Chondrocyte (in vitro differentiated cells): ENCODE measurements at regions not wholly inside any gene's neighbourhood (a gene's known extent, or its start where the extent isn't known, plus 50 kb on each side); places are given as distances from the start of the nearest gene placed in this dataset.
A peak's percentile ranks its signal among the peaks of the same experiment; 100 is the strongest.

Source experiments
- DNase-seq: peaks from one replicate; pipeline ENCODE4 v3.0.0; 2021; ENCODE audit warnings: mixed read lengths, low spot score
- H3K27ac Mint-ChIP-seq: one replicate; pipeline ENCODE4 v1.8.0; 2021; ENCODE audit warnings: mild to moderate bottlenecking, moderate library complexity, mixed read lengths; ENCODE audit not compliant: unreplicated experiment
- H3K27me3 Mint-ChIP-seq: 2 replicates; pipeline ENCODE4 v1.8.0; 2021; ENCODE audit warnings: low read depth, mixed read lengths
- H3K36me3 Mint-ChIP-seq: 2 replicates; pipeline ENCODE4 v1.8.0; 2021; ENCODE audit warnings: low read depth, mixed read lengths
- H3K4me1 Mint-ChIP-seq: 2 replicates; pipeline ENCODE4 v1.8.0; 2021; ENCODE audit warnings: low read depth, mild to moderate bottlenecking, mixed read lengths
- H3K4me3 Mint-ChIP-seq: one replicate; pipeline ENCODE4 v1.8.0; 2021; ENCODE audit warnings: mild to moderate bottlenecking, moderate library complexity, mixed read lengths; ENCODE audit not compliant: unreplicated experiment
- H3K9me3 Mint-ChIP-seq: 2 replicates; pipeline ENCODE4 v1.8.0; 2021; ENCODE audit warnings: low read depth, mixed read lengths
- TF ChIP-seq, protein P1 (sequence below): fragments of 200-600 bp; sonication (generic); IDR thresholded peaks from 2 replicates; pipeline ENCODE4 v1.5.0; 2021; ENCODE audit warnings: antibody characterized with exemption, mild to moderate bottlenecking, moderate library complexity

GRCh38 chr5:174521449-174521848 lies 202.9 kb upstream of the MSX2 start:
- no peaks in the 10 kb centered on the region for H3K4me1 Mint-ChIP-seq
- H3K4me3 Mint-ChIP-seq, result no peak overlapping the region
- TF ChIP-seq, protein P1, sequence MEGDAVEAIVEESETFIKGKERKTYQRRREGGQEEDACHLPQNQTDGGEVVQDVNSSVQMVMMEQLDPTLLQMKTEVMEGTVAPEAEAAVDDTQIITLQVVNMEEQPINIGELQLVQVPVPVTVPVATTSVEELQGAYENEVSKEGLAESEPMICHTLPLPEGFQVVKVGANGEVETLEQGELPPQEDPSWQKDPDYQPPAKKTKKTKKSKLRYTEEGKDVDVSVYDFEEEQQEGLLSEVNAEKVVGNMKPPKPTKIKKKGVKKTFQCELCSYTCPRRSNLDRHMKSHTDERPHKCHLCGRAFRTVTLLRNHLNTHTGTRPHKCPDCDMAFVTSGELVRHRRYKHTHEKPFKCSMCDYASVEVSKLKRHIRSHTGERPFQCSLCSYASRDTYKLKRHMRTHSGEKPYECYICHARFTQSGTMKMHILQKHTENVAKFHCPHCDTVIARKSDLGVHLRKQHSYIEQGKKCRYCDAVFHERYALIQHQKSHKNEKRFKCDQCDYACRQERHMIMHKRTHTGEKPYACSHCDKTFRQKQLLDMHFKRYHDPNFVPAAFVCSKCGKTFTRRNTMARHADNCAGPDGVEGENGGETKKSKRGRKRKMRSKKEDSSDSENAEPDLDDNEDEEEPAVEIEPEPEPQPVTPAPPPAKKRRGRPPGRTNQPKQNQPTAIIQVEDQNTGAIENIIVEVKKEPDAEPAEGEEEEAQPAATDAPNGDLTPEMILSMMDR, result no peak
- no peak overlapping the region for H3K27ac Mint-ChIP-seq
- H3K27me3 Mint-ChIP-seq, result peaks cover 14% of the 10 kb centered on the region
- peaks cover 2% of the 10 kb centered on the region for H3K36me3 Mint-ChIP-seq
- no peak for DNase-seq
- H3K9me3 Mint-ChIP-seq, result peaks cover 5% of the 10 kb centered on the region

- Mint-ChIP-seq H3K4me1 (peaks cover 6% of the 10 kb centered on the region), H3K36me3 (no peaks in the 10 kb centered on the region), H3K27me3 (peaks cover 10% of the 10 kb centered on the region), H3K9me3 (no peaks in the 10 kb centered on the region), H3K27ac (no peak overlapping the region), H3K4me3 (no peak overlapping the region)
- TF ChIP-seq, protein P1, result no peak
- DNase-seq, result no peak
Observed at GRCh38 chr5:174522480-174523260, 201.7 kb upstream of the MSX2 start.

DNA sequence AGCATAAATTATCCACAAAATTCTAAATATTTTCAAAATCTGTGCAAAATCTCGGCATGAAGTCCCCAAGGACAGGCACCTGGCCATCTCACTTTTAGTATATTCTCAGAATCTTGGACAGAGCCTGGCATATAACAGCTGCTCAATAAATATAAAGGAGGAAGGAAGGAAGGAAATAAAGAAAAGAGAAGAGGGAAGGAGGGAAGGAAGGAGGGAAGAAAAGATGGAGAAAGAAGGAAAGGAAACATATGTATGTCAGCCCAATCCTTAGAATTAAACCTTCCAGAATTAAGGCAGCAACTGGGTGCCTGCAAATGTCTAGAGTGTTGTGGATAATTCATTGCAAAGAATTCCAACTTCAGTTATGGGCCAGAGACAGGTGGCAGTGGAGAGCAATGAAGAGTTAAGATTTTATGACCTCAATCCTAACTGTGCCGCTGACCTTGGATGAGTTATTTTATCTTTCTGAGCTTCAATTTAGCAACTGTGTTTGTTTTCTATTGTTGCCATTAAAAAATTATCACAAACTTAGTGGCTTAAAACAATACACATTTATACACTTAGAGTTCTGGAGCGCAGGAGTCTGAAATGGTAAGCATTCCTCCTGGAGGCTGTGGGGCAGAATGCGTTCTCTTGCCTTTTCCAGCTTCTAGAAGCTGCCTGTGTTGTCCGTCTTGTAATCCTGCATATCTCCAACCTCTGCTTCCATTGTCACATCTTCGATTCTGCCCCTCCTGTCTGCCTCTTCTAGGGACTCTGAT lies 200.9 kb upstream of the MSX2 start:
- Mint-ChIP-seq H3K4me3 (no peak overlapping the region), H3K4me1 (peaks cover 6% of the 10 kb centered on the region), H3K27me3 (peaks cover 10% of the 10 kb centered on the region), H3K9me3 (no peaks in the 10 kb centered on the region), H3K36me3 (no peaks in the 10 kb centered on the region), H3K27ac (no peak overlapping the region)
- no peak for DNase-seq
- TF ChIP-seq, protein P1, result peak; percentile 50

GRCh38 chr5:174524351-174524750 lies 200.0 kb upstream of the MSX2 start:
- Mint-ChIP-seq H3K27ac (no peak overlapping the region), H3K27me3 (peaks cover 10% of the 10 kb centered on the region), H3K36me3 (no peaks in the 10 kb centered on the region), H3K9me3 (no peaks in the 10 kb centered on the region), H3K4me3 (no peak overlapping the region), H3K4me1 (peaks cover 6% of the 10 kb centered on the region)
- TF ChIP-seq, protein P1, result no peak
- DNase-seq, result no peak

DNA sequence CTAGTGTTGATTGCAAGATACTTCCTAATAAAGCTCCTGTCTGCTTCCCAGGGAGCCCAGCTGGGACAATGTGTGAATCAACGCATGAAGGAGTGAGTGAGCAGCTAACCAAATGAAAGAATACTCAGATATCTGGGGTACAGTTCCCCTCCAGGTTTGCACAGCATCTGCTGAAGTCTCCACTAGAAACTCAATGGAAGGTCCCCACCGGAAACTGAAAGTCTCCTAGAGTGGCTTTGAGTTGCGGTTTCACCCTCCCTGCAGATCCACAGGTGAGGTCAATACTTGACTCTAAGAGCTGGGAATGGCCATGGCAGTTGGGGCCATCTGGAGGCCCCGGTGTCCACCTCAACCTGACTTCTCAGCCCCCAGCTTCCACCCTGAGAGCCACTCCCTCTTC lies 198.2 kb upstream of the MSX2 start:
- no peak overlapping the region for H3K4me3 Mint-ChIP-seq
- peaks cover 4% of the 10 kb centered on the region for H3K27me3 Mint-ChIP-seq
- no peak overlapping the region for H3K27ac Mint-ChIP-seq
- peaks cover 6% of the 10 kb centered on the region for H3K4me1 Mint-ChIP-seq
- TF ChIP-seq, protein P1, result no peak
- H3K36me3 Mint-ChIP-seq, result no peaks in the 10 kb centered on the region
- H3K9me3 Mint-ChIP-seq, result no peaks in the 10 kb centered on the region
- DNase-seq, result no peak
